Neural progenitor cell (in vitro differentiated cells): ENCODE measurements at regions not wholly inside any gene's neighbourhood (a gene's known extent, or its start where the extent isn't known, plus 50 kb on each side); places are given as distances from the start of the nearest gene placed in this dataset.

Experiments used
- DNase-seq: peaks from one replicate; pipeline ENCODE4 v3.0.0-alpha.2; 2016; ENCODE audit warnings: low spot score
- H2AFZ ChIP-seq: fragments of 200-600 bp; sonication (generic); replicated peaks from 2 replicates; pipeline ENCODE4 v1.6.1; 2016; ENCODE audit warnings: antibody characterized with exemption
- H3F3A ChIP-seq: fragments of 200-600 bp; sonication (generic); 2 replicates; pipeline ENCODE4 v1.6.1; 2016; ENCODE audit warnings: antibody characterized with exemption, low read depth
- H3K27ac ChIP-seq: fragments of 200-600 bp; sonication (generic); 2 replicates; pipeline ENCODE4 v1.5.1; 2016; ENCODE audit warnings: mild to moderate bottlenecking
- H3K27me3 ChIP-seq: fragments of 200-600 bp; sonication (generic); 2 replicates; pipeline ENCODE4 v1.6.1; 2016; ENCODE audit warnings: mild to moderate bottlenecking, moderate library complexity
- H3K36me3 ChIP-seq: fragments of 200-600 bp; sonication (generic); 2 replicates; pipeline ENCODE4 v1.5.1; 2016
- H3K4me1 ChIP-seq: fragments of 200-600 bp; sonication (generic); 2 replicates; pipeline ENCODE4 v1.6.1; 2016; ENCODE audit warnings: mixed run types
- H3K4me2 ChIP-seq: fragments of 200-600 bp; sonication (generic); 2 replicates; pipeline ENCODE4 v1.6.1; 2016
- H3K4me3 ChIP-seq: fragments of 200-600 bp; sonication (generic); 2 replicates; pipeline ENCODE4 v1.5.1; 2016
- H3K79me2 ChIP-seq: fragments of 200-600 bp; sonication (generic); 2 replicates; pipeline ENCODE4 v1.6.1; 2016; ENCODE audit warnings: low read depth
- H3K9ac ChIP-seq: fragments of 200-600 bp; sonication (generic); 2 replicates; pipeline ENCODE4 v1.6.1; 2016
- H3K9me3 ChIP-seq: fragments of 200-600 bp; sonication (generic); 2 replicates; pipeline ENCODE4 v1.5.1; 2016; ENCODE audit warnings: low read depth
- H4K20me1 ChIP-seq: fragments of 200-600 bp; sonication (generic); 2 replicates; pipeline ENCODE4 v1.6.1; 2016; ENCODE audit warnings: low read depth
- H3K27ac Mint-ChIP-seq: 3 replicates; pipeline ENCODE4 v1.8.0; 2021; ENCODE audit warnings: mixed read lengths
- H3K27me3 Mint-ChIP-seq: 2 replicates; pipeline ENCODE4 v1.8.0; 2022; ENCODE audit warnings: low read depth, mild to moderate bottlenecking, inconsistent platforms, moderate library complexity, mixed read lengths; ENCODE audit not compliant: insufficient read depth
- H3K36me3 Mint-ChIP-seq: 3 replicates; pipeline ENCODE4 v1.8.0; 2021; ENCODE audit warnings: mixed read lengths
- H3K4me1 Mint-ChIP-seq: 3 replicates; pipeline ENCODE4 v1.8.0; 2021; ENCODE audit warnings: mixed read lengths
- H3K4me3 Mint-ChIP-seq: 3 replicates; pipeline ENCODE4 v1.8.0; 2021; ENCODE audit warnings: mild to moderate bottlenecking, moderate library complexity, mixed read lengths
- H3K9me3 Mint-ChIP-seq: 3 replicates; pipeline ENCODE4 v1.8.0; 2020; ENCODE audit warnings: mixed read lengths
- CTCF ChIP-seq: fragments of 200-600 bp; sonication (generic); IDR thresholded peaks from 2 replicates; pipeline ENCODE4 v1.5.1; 2017; ENCODE audit warnings: antibody characterized with exemption, mild to moderate bottlenecking
- EZH2 ChIP-seq: fragments of 200-600 bp; sonication (generic); IDR thresholded peaks from 2 replicates; pipeline ENCODE4 v1.6.1; 2017; ENCODE audit warnings: antibody characterized with exemption, mild to moderate bottlenecking, moderate library complexity
- EZH2phosphoT487 ChIP-seq: fragments of 200-600 bp; sonication (generic); IDR thresholded peaks from 2 replicates; pipeline ENCODE4 v1.6.1; 2017; ENCODE audit warnings: antibody characterized with exemption

- no peaks in the 10 kb centered on the region for H3K36me3 Mint-ChIP-seq
- Histone ChIP-seq H3K4me3 (no peak overlapping the region), H4K20me1 (no peaks in the 10 kb centered on the region), H3K4me1 (peaks cover 41% of the 10 kb centered on the region), H3K4me2 (no peak overlapping the region), H3K27ac (no peak overlapping the region), H3K36me3 (no peaks in the 10 kb centered on the region), H2AFZ (peak overlapping the region; percentile 92), H3K79me2 (no peaks in the 10 kb centered on the region), H3F3A (peaks cover 5% of the 10 kb centered on the region), H3K9ac (no peak overlapping the region), H3K27me3 (no peaks in the 10 kb centered on the region), H3K9me3 (no peaks in the 10 kb centered on the region)
- no peak for DNase-seq
- peaks cover 3% of the 10 kb centered on the region for H3K27me3 Mint-ChIP-seq
- no peak for TF ChIP-seq CTCF
- no peak for TF ChIP-seq EZH2
- TF ChIP-seq EZH2phosphoT487: no peak
- no peaks in the 10 kb centered on the region for H3K9me3 Mint-ChIP-seq
- no peak overlapping the region for H3K4me3 Mint-ChIP-seq
- H3K4me1 Mint-ChIP-seq: peaks cover 53% of the 10 kb centered on the region
- H3K27ac Mint-ChIP-seq: peak overlapping the region; percentile 29
Measured at GRCh38 chr11:15851051-15851498, 505.3 kb downstream of the SOX6 start.

GRCh38 chr11:15852179-15852578, 504.2 kb downstream of the SOX6 start:
- H3K9me3 Mint-ChIP-seq: no peaks in the 10 kb centered on the region
- no peak for DNase-seq
- H2AFZ ChIP-seq: no peak overlapping the region
- H3K4me3 ChIP-seq: no peak overlapping the region
- H3K4me1 ChIP-seq: peaks cover 35% of the 10 kb centered on the region
- peak; percentile 66 for TF ChIP-seq CTCF
- no peak for TF ChIP-seq EZH2
- TF ChIP-seq EZH2phosphoT487: no peak
- H3K36me3 ChIP-seq: no peaks in the 10 kb centered on the region
- no peaks in the 10 kb centered on the region for H3K27me3 ChIP-seq
- peaks cover 45% of the 10 kb centered on the region for H3K4me1 Mint-ChIP-seq
- H3K27ac Mint-ChIP-seq: peak overlapping the region; percentile 13
- no peaks in the 10 kb centered on the region for H3K9me3 ChIP-seq
- H4K20me1 ChIP-seq: no peaks in the 10 kb centered on the region
- no peak overlapping the region for H3K4me3 Mint-ChIP-seq
- no peak overlapping the region for H3K4me2 ChIP-seq
- H3K79me2 ChIP-seq: no peaks in the 10 kb centered on the region
- peaks cover 3% of the 10 kb centered on the region for H3K27me3 Mint-ChIP-seq
- H3K9ac ChIP-seq: no peak overlapping the region
- H3K27ac ChIP-seq: no peak overlapping the region
- H3K36me3 Mint-ChIP-seq: no peaks in the 10 kb centered on the region
- H3F3A ChIP-seq: no peaks in the 10 kb centered on the region

- Mint-ChIP-seq H3K27me3 (peaks cover 3% of the 10 kb centered on the region), H3K36me3 (peaks cover 5% of the 10 kb centered on the region)
- DNase-seq: no peak
Measured at GRCh38 chr11:15854245-15854644, 502.1 kb downstream of the SOX6 start.

More at GRCh38 chr11:15854245-15854644, 502.1 kb downstream of the SOX6 start:
- peaks cover 26% of the 10 kb centered on the region for H3K4me1 ChIP-seq
- Mint-ChIP-seq H3K9me3 (no peaks in the 10 kb centered on the region), H3K4me1 (peaks cover 30% of the 10 kb centered on the region), H3K27ac (no peak overlapping the region), H3K4me3 (no peak overlapping the region)
- H3K36me3 ChIP-seq: no peaks in the 10 kb centered on the region
- no peaks in the 10 kb centered on the region for H4K20me1 ChIP-seq
- no peaks in the 10 kb centered on the region for H3K9me3 ChIP-seq
- H3K4me3 ChIP-seq: no peak overlapping the region
- no peak overlapping the region for H2AFZ ChIP-seq
- TF ChIP-seq EZH2phosphoT487 (no peak), CTCF (no peak), EZH2 (no peak)
- H3K27ac ChIP-seq: no peak overlapping the region
- H3K4me2 ChIP-seq: no peak overlapping the region
- H3K27me3 ChIP-seq: no peaks in the 10 kb centered on the region
- H3K9ac ChIP-seq: no peak overlapping the region
- H3K79me2 ChIP-seq: no peaks in the 10 kb centered on the region
- H3F3A ChIP-seq: no peaks in the 10 kb centered on the region
